ENCODE measurements at regions not wholly inside any gene's neighbourhood (a gene's known extent, or its start where the extent isn't known, plus 50 kb on each side); places are given as distances from the start of the nearest gene placed in this dataset.
"Not testable (repeated sequence)": the region's sequence is repeated elsewhere in the genome, so short reads cannot be mapped to it uniquely, and the experiment has no call there.

GRCh38 chrX:35221391-35221790 lies 278.8 kb downstream of the FAM47B start:
- intact Hi-C loops (cut with DNase I); DNase-seq; ATAC-seq (ENCODE audit: poor library complexity): not testable (repeated sequence)

- intact Hi-C loops (cut with DNase I): no loop called here
- no peak for ATAC-seq (ENCODE audit: poor library complexity)
Measured at GRCh38 chrX:35244088-35244741, 301.6 kb downstream of the FAM47B start.

GRCh38 chrX:35244796-35245508 lies 302.4 kb downstream of the FAM47B start:
- no peak for DNase-seq
- no peak for ATAC-seq (ENCODE audit: poor library complexity)
- intact Hi-C loops (cut with DNase I): no loop called here

More at GRCh38 chrX:35244088-35244741, 301.6 kb downstream of the FAM47B start:
- DNase-seq: no peak

- no peak for DNase-seq
- intact Hi-C loops (cut with DNase I): no loop called here
- ATAC-seq (ENCODE audit: poor library complexity): no peak
Measured at GRCh38 chrX:35251226-35251625, 308.6 kb downstream of the FAM47B start.

- intact Hi-C loops (cut with DNase I): no loop called here
- ATAC-seq (ENCODE audit: poor library complexity): no peak
- DNase-seq: no peak
Measured at GRCh38 chrX:35276115-35276514, 333.5 kb downstream of the FAM47B start.

- intact Hi-C loops (cut with DNase I): no loop called here
- DNase-seq: no peak
- ATAC-seq (ENCODE audit: poor library complexity): no peak
Measured at GRCh38 chrX:35285289-35285962, 342.8 kb downstream of the FAM47B start.

GRCh38 chrX:35288657-35289056 lies 346.1 kb downstream of the FAM47B start:
- ATAC-seq (ENCODE audit: poor library complexity) (no peak), DNase-seq (no peak)
- intact Hi-C loops (cut with DNase I): no loop called here

GRCh38 chrX:35289952-35290351 lies 347.4 kb downstream of the FAM47B start:
- DNase-seq (no peak), ATAC-seq (ENCODE audit: poor library complexity) (no peak)
- intact Hi-C loops (cut with DNase I): no loop called here

- intact Hi-C loops (cut with DNase I): no loop called here
- ATAC-seq (ENCODE audit: poor library complexity): no peak
- DNase-seq: no peak
Measured at GRCh38 chrX:35291013-35291412, 348.4 kb downstream of the FAM47B start.

GRCh38 chrX:35292522-35292921 lies 349.9 kb downstream of the FAM47B start:
- ATAC-seq (ENCODE audit: poor library complexity) (no peak), DNase-seq (no peak)
- intact Hi-C loops (cut with DNase I): no loop called here

GRCh38 chrX:35305037-35305436 lies 362.4 kb downstream of the FAM47B start:
- ATAC-seq (ENCODE audit: poor library complexity); intact Hi-C loops (cut with DNase I); DNase-seq: not testable (repeated sequence)

- ATAC-seq (ENCODE audit: poor library complexity) (no peak), DNase-seq (no peak)
- intact Hi-C loops (cut with DNase I): no loop called here
Measured at GRCh38 chrX:35339796-35340195, 397.2 kb downstream of the FAM47B start.

GRCh38 chrX:35340465-35340864 lies 397.9 kb downstream of the FAM47B start:
- ATAC-seq (ENCODE audit: poor library complexity) (no peak), DNase-seq (no peak)
- intact Hi-C loops (cut with DNase I): no loop called here

- no peak for DNase-seq
- intact Hi-C loops (cut with DNase I): no loop called here
- no peak for ATAC-seq (ENCODE audit: poor library complexity)
Measured at GRCh38 chrX:35351212-35351611, 408.6 kb downstream of the FAM47B start.

- ATAC-seq (ENCODE audit: poor library complexity): no peak
- no peak for DNase-seq
- intact Hi-C loops (cut with DNase I): no loop called here
Measured at GRCh38 chrX:35351795-35352483, 409.3 kb downstream of the FAM47B start.

GRCh38 chrX:35357656-35358055 lies 415.1 kb downstream of the FAM47B start:
- no peak for ATAC-seq (ENCODE audit: poor library complexity)
- intact Hi-C loops (cut with DNase I): no loop called here
- no peak for DNase-seq

GRCh38 chrX:35362866-35363265 lies 420.3 kb downstream of the FAM47B start:
- ATAC-seq (ENCODE audit: poor library complexity) (no peak), DNase-seq (no peak)
- intact Hi-C loops (cut with DNase I): no loop called here

- no peak for ATAC-seq (ENCODE audit: poor library complexity)
- DNase-seq: no peak
- intact Hi-C loops (cut with DNase I): no loop called here
Measured at GRCh38 chrX:35374116-35374515, 424.0 kb upstream of the MAGEB16 start.

All from Right ventricle myocardium superior (tissue), 1 donor.